Esophagus muscularis mucosa (tissue), 3 donors: ENCODE measurements at regions not wholly inside any gene's neighbourhood (a gene's known extent, or its start where the extent isn't known, plus 50 kb on each side); places are given as distances from the start of the nearest gene placed in this dataset.

Experiments used
- POLR2A ChIP-seq: fragments of 450-650 bp; IDR thresholded peaks from one replicate; pipeline ENCODE4 v1.6.1; 2017; ENCODE audit warnings: antibody characterized with exemption, moderate library complexity, mild to moderate bottlenecking, low read depth
- POLR2AphosphoS5 ChIP-seq, 2 donors: sonication (generic); formaldehyde crosslinking; IDR thresholded peaks; one replicate each; pipeline ENCODE4 v1.6.1; 2017; ENCODE audit warnings: antibody characterized with exemption in 2 of 2
- TF ChIP-seq, protein P1 (sequence below), 3 experiments: fragments of 200-600 bp in 2 of 3; fragments of 450-650 bp in 1 of 3; sonication (generic) in 2 of 3; IDR thresholded peaks; one replicate each; pipeline ENCODE4 v1.5.1; 2017 to 2019; ENCODE audit warnings: antibody characterized with exemption in 3 of 3, mild to moderate bottlenecking in 2 of 3, moderate library complexity in 1 of 3

DNA sequence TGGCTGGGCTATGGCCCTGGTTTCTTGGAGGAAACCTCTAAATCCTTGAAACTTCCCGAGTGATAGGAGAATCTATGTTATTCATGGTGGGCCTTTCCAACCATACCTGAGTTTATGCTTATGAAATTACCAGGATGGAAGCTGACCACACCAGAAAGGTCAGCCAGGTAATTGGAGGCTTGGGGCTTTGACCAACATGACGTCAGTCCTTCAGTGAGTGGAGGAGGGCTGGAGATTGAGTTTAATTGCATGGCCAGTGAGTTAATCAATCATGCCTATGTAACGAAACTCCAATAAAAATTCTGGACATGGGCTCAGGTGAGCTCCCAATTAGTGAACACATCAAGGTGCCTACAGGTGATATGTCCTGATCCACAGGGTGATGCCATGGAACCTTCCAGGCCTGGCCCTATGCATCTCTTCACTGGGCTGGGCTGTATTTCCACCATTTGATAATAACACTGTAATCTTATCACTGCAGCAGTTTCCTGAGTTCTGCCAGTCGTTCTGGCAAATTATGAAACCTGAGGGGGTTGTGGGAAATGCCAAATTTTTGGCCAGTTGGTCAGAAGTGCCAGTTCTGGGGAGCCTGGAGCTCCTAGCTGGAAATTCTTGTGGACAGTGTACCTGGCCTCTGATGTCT is 106.5 kb downstream of the CDH26 start:
- TF ChIP-seq, protein P1, sequence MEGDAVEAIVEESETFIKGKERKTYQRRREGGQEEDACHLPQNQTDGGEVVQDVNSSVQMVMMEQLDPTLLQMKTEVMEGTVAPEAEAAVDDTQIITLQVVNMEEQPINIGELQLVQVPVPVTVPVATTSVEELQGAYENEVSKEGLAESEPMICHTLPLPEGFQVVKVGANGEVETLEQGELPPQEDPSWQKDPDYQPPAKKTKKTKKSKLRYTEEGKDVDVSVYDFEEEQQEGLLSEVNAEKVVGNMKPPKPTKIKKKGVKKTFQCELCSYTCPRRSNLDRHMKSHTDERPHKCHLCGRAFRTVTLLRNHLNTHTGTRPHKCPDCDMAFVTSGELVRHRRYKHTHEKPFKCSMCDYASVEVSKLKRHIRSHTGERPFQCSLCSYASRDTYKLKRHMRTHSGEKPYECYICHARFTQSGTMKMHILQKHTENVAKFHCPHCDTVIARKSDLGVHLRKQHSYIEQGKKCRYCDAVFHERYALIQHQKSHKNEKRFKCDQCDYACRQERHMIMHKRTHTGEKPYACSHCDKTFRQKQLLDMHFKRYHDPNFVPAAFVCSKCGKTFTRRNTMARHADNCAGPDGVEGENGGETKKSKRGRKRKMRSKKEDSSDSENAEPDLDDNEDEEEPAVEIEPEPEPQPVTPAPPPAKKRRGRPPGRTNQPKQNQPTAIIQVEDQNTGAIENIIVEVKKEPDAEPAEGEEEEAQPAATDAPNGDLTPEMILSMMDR (IDR thresholded peaks at IDR 0.05) = no peak
- TF ChIP-seq POLR2A = no peak
- TF ChIP-seq POLR2AphosphoS5 (IDR thresholded peaks at IDR 0.05) = no peak
